ENCODE measurements at regions not wholly inside any gene's neighbourhood (a gene's known extent, or its start where the extent isn't known, plus 50 kb on each side); places are given as distances from the start of the nearest gene placed in this dataset.

GRCh38 chr22:26912655-26913345 lies 255.4 kb downstream of the MIAT start:
- no peak for TF ChIP-seq POLR2A (IDR thresholded peaks at IDR 0.05)
- no peak for TF ChIP-seq CTCF (IDR thresholded peaks at IDR 0.05)

Measured in adrenal gland (tissue), 5 donors.